ENCODE measurements at regions not wholly inside any gene's neighbourhood (a gene's known extent, or its start where the extent isn't known, plus 50 kb on each side); places are given as distances from the start of the nearest gene placed in this dataset.

DNA sequence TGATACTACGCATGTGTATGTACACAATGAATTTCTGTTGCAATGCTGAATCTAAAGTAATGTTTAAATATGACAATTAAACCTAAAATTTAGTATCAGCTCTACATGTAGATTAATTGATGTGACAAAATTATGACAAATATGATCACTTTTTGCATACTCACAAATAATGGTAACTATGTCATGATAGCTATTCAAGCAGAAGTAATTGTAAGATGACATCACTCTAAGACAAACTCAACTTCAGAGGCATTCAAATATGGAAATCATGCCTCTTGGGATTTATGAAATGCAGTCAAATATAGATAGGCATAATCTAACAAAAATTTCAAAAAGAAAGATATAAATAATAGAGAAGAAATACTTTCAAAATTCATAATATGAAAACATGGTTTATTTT, 571.7 kb upstream of the LRFN5 start:
- Histone ChIP-seq H3K4me3 (no peak overlapping the region), H3K27ac (no peak overlapping the region), H3K27me3 (no peaks in the 10 kb centered on the region), H3K9me3 (no peaks in the 10 kb centered on the region), H3K36me3 (no peaks in the 10 kb centered on the region), H3K4me1 (no peaks in the 10 kb centered on the region)
- no peak for DNase-seq (ENCODE audit: extremely low spot score in 2 of 2)
- no peak for TF ChIP-seq POLR2A (IDR thresholded peaks at IDR 0.05)
- no peak for TF ChIP-seq CTCF (IDR thresholded peaks at IDR 0.05)
- no peak for TF ChIP-seq POLR2AphosphoS5 (IDR thresholded peaks at IDR 0.05; ENCODE audit: insufficient read depth in 1 of 2, low read depth in 1 of 2)
- intact Hi-C loops (cut with DNase I): no loop called here

DNA sequence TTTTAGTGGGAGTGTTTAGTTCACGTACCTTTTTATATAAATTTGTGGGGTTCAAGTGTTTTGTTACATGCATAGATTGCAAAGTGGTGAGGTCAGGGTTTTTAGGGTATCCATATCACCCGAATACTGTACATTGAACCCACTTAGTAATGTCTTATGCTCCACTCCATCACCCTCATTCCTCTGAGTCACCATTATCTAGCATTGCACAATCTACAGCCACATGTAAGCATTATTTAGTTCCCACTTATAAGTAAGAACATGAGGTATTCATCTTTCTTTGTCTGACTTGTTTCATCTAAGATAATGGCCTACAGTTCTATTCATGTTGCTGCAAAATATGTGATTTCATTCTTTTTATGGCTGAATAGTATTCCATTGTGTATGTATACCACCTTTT, 583.7 kb upstream of the LRFN5 start:
- no peaks in the 10 kb centered on the region for H3K27me3 ChIP-seq
- no peak for TF ChIP-seq POLR2AphosphoS5 (IDR thresholded peaks at IDR 0.05; ENCODE audit: insufficient read depth in 1 of 2, low read depth in 1 of 2)
- TF ChIP-seq CTCF (IDR thresholded peaks at IDR 0.05): no peak

DNA sequence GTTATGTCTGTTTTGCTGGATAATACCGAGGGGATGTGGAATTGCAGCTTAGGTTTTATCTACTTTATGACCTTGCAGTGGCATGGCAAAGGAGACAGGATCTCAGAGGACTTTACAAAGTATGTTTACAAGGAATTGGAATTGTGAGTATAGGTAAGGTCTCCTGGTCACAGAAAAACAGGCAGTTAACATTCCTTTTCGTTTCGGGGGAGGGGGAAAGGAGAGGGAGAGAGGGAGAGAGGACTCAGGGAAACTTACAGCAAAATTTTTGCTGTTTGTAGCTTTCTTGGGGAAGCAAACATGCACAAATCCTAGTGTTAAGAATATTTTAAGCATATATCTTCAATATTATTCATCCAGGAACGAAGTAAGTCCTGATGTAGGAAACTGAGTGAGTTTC, 590.5 kb upstream of the LRFN5 start:
- H3K9me3 ChIP-seq: no peaks in the 10 kb centered on the region
- H3K4me3 ChIP-seq: no peak overlapping the region
- TF ChIP-seq CTCF (IDR thresholded peaks at IDR 0.05) (no peak), POLR2A (IDR thresholded peaks at IDR 0.05) (no peak), POLR2AphosphoS5 (IDR thresholded peaks at IDR 0.05; ENCODE audit: insufficient read depth in 1 of 2, low read depth in 1 of 2) (no peak)
- H3K27me3 ChIP-seq: no peaks in the 10 kb centered on the region
- H3K27ac ChIP-seq: no peak overlapping the region
- intact Hi-C loops (cut with DNase I): no loop called here
- H3K36me3 ChIP-seq: no peaks in the 10 kb centered on the region
- no peak for DNase-seq (ENCODE audit: extremely low spot score in 2 of 2)
- no peaks in the 10 kb centered on the region for H3K4me1 ChIP-seq

More for the DNA sequence above, 583.7 kb upstream of the LRFN5 start:
- Histone ChIP-seq H3K9me3 (no peaks in the 10 kb centered on the region), H3K36me3 (no peaks in the 10 kb centered on the region), H3K27ac (no peak overlapping the region), H3K4me1 (no peaks in the 10 kb centered on the region), H3K4me3 (no peak overlapping the region)
- intact Hi-C loops (cut with DNase I): no loop called here
- DNase-seq (ENCODE audit: extremely low spot score in 2 of 2): no peak

- no peak for DNase-seq (ENCODE audit: extremely low spot score in 2 of 2)
- no peaks in the 10 kb centered on the region for H3K9me3 ChIP-seq
- H3K27ac ChIP-seq: no peak overlapping the region
- no peaks in the 10 kb centered on the region for H3K36me3 ChIP-seq
- intact Hi-C loops (cut with DNase I): no loop called here
- TF ChIP-seq POLR2AphosphoS5 (IDR thresholded peaks at IDR 0.05; ENCODE audit: insufficient read depth in 1 of 2, low read depth in 1 of 2): no peak
- TF ChIP-seq CTCF (IDR thresholded peaks at IDR 0.05): no peak
- TF ChIP-seq POLR2A (IDR thresholded peaks at IDR 0.05): no peak
- no peaks in the 10 kb centered on the region for H3K4me1 ChIP-seq
- H3K4me3 ChIP-seq: no peak overlapping the region
- no peaks in the 10 kb centered on the region for H3K27me3 ChIP-seq
Observed at GRCh38 chr14:41000350-41000749, 606.3 kb upstream of the LRFN5 start.

DNA sequence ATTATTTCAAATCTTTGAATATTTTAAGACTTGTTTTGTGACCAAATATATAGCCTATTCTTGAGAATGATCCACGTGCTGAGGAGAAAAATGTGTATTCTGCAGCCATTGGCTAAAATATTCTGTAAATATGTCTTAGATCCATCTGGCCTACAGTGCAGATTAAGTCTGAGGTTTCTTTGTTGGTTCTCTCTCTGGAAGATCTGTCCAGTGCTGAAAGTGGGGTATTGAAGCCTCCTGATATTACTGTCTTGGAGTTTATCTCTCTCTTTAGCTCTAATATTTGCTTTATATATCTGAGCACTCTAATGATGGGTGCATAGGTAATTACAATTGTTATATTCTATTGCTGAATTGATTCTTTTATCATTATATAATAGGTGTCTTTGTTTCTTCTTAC, 617.4 kb upstream of the LRFN5 start:
- TF ChIP-seq CTCF (IDR thresholded peaks at IDR 0.05) (no peak), POLR2A (IDR thresholded peaks at IDR 0.05) (no peak), POLR2AphosphoS5 (IDR thresholded peaks at IDR 0.05; ENCODE audit: insufficient read depth in 1 of 2, low read depth in 1 of 2) (no peak)
- H3K27me3 ChIP-seq: no peaks in the 10 kb centered on the region
- H3K27ac ChIP-seq: no peak overlapping the region
- H3K36me3 ChIP-seq: no peaks in the 10 kb centered on the region
- DNase-seq (ENCODE audit: extremely low spot score in 2 of 2): no peak
- intact Hi-C loops (cut with DNase I): no loop called here
- no peak overlapping the region for H3K4me3 ChIP-seq
- no peaks in the 10 kb centered on the region for H3K9me3 ChIP-seq
- no peaks in the 10 kb centered on the region for H3K4me1 ChIP-seq
